HCT116 (cell line): ENCODE measurements at regions not wholly inside any gene's neighbourhood (a gene's known extent, or its start where the extent isn't known, plus 50 kb on each side); places are given as distances from the start of the nearest gene placed in this dataset.

Experiments used
- CTCF ChIP-seq, 3 experiments: fragments of 200-600 bp in 1 of 3; sonication (generic) in 1 of 3; IDR thresholded peaks in 2 of 3; conservative IDR thresholded peaks in 1 of 3; 2 replicates each; pipeline ENCODE4 v1.5.1; 2012 to 2017; ENCODE audit warnings: low read depth in 2 of 3, low read length in 2 of 3, antibody characterized with exemption in 1 of 3, borderline replicate concordance in 1 of 3, control low read depth in 1 of 3, mild to moderate bottlenecking in 1 of 3, mixed read lengths in 1 of 3, mixed run types in 1 of 3, moderate library complexity in 1 of 3; ENCODE audit not compliant: insufficient read depth in 1 of 3
- ELF1 ChIP-seq: IDR thresholded peaks from 2 replicates; pipeline ENCODE4 v1.6.1; 2012; ENCODE audit warnings: low read depth, borderline replicate concordance
- EZH2 ChIP-seq: fragments of 200-600 bp; sonication (generic); IDR thresholded peaks from 2 replicates; pipeline ENCODE4 v1.6.1; 2017; ENCODE audit warnings: antibody characterized with exemption, mixed run types
- EZH2phosphoT487 ChIP-seq: fragments of 200-600 bp; IDR thresholded peaks from 2 replicates; pipeline ENCODE4 v1.6.1; 2018; ENCODE audit warnings: antibody characterized with exemption, borderline replicate concordance
- POLR2A ChIP-seq: IDR thresholded peaks from 2 replicates; pipeline ENCODE4 v1.7.0; 2011; ENCODE audit warnings: borderline replicate concordance; ENCODE audit not compliant: insufficient read depth, insufficient read length; ENCODE audit errors: extremely low read depth
- POLR2AphosphoS5 ChIP-seq: IDR thresholded peaks from 2 replicates; pipeline ENCODE4 v1.6.1; 2011; ENCODE audit warnings: mild to moderate bottlenecking, low read depth, low read length, moderate library complexity
- ZNF274 ChIP-seq: fragments of 200-500 bp; sonication (Bioruptor generic); IDR thresholded peaks from 2 replicates; pipeline ENCODE4 v1.6.1; 2014; ENCODE audit warnings: mild to moderate bottlenecking, low read depth, low read length, inconsistent platforms
- TF ChIP-seq, protein P1 (sequence below): IDR thresholded peaks from 2 replicates; pipeline ENCODE4 v1.6.1; 2012; ENCODE audit warnings: low read depth

DNA sequence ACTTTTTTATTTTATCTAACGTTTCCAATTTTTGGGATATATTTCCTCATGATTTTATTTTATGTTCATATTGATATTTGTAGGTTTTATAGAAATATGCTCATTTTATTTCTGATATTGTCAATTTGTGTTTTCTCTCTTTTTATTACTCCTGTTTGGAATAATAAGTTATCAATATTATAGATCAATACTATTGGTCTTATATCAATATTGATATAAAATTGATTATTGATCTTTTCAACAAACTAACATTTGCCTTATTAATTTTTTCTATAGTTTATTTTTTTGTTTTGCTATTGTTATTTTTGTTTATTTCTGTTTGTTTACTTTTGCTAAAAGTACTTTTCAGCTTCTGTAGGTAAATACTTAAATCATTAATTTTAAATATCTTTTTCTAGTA is 90.8 kb upstream of the CNTN6 start:
- TF ChIP-seq CTCF (IDR thresholded peaks at IDR 0.05 in 2 of 3, conservative IDR thresholded peaks at IDR 0.05 in 1 of 3; ENCODE audit: borderline replicate concordance in 1 of 3, insufficient read depth in 1 of 3, low read depth in 2 of 3, low read length in 2 of 3) = no peak
- TF ChIP-seq POLR2AphosphoS5 = no peak
- no peak for TF ChIP-seq ZNF274
- no peak for TF ChIP-seq EZH2
- TF ChIP-seq POLR2A = no peak
- no peak for TF ChIP-seq ELF1
- TF ChIP-seq, protein P1, sequence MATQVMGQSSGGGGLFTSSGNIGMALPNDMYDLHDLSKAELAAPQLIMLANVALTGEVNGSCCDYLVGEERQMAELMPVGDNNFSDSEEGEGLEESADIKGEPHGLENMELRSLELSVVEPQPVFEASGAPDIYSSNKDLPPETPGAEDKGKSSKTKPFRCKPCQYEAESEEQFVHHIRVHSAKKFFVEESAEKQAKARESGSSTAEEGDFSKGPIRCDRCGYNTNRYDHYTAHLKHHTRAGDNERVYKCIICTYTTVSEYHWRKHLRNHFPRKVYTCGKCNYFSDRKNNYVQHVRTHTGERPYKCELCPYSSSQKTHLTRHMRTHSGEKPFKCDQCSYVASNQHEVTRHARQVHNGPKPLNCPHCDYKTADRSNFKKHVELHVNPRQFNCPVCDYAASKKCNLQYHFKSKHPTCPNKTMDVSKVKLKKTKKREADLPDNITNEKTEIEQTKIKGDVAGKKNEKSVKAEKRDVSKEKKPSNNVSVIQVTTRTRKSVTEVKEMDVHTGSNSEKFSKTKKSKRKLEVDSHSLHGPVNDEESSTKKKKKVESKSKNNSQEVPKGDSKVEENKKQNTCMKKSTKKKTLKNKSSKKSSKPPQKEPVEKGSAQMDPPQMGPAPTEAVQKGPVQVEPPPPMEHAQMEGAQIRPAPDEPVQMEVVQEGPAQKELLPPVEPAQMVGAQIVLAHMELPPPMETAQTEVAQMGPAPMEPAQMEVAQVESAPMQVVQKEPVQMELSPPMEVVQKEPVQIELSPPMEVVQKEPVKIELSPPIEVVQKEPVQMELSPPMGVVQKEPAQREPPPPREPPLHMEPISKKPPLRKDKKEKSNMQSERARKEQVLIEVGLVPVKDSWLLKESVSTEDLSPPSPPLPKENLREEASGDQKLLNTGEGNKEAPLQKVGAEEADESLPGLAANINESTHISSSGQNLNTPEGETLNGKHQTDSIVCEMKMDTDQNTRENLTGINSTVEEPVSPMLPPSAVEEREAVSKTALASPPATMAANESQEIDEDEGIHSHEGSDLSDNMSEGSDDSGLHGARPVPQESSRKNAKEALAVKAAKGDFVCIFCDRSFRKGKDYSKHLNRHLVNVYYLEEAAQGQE = no peak
- no peak for TF ChIP-seq EZH2phosphoT487
